GM12878 (cell line): ENCODE measurements at regions not wholly inside any gene's neighbourhood (a gene's known extent, or its start where the extent isn't known, plus 50 kb on each side); places are given as distances from the start of the nearest gene placed in this dataset.

Experiments used
- ATAC-seq: fragments of 200-7000 bp; cut with Tn5 transposase; 3 replicates; pipeline ENCODE4 v1.9.1; 2020; ENCODE audit warnings: mild to moderate bottlenecking, moderate library complexity
- BruUV-seq: library from RNA; stranded (reverse); fragments of 400-500 nt; replicated peaks from 2 replicates; lab custom pipeline; 2021; lab: Mats Ljungman, UMichigan
- CTCF ChIA-PET: fragments of 300-600 bp; sonication (Branson Sonifier 250); formaldehyde crosslinking; extraction: SDS; loops from one replicate; lab custom pipeline; 2021; ENCODE audit warnings: inconsistent platforms; lab: Yijun Ruan, JAX
- POLR2A ChIA-PET: fragments of 350-600 bp; formaldehyde crosslinking; extraction: SDS; loops from one replicate; lab custom pipeline; 2021; ENCODE audit warnings: inconsistent platforms; lab: Charles Lee
- RAD21 ChIA-PET: fragments of 300-600 bp; sonication (Branson Sonifier 250); formaldehyde crosslinking; loops from one replicate; lab custom pipeline; 2023; ENCODE audit warnings: antibody characterized with exemption; ENCODE audit not compliant: unreplicated experiment; lab: Charles Lee
- SMC1A ChIA-PET: fragments of 300-600 bp; sonication (Branson Sonifier 250); formaldehyde crosslinking; loops from one replicate; lab custom pipeline; 2023; ENCODE audit not compliant: unreplicated experiment, uncharacterized antibody; lab: Charles Lee
- DNase-seq: peaks from one replicate; pipeline ENCODE4 v3.0.0-alpha.2; 2011; ENCODE audit warnings: low read depth, low spot score
- FAIRE-seq: peaks from 3 replicates; lab custom pipeline; 2011; peaks lifted over from hg19 to GRCh38; lab: Jason Lieb, UNC
- H2AFZ ChIP-seq: 2 replicates; pipeline ENCODE4 v1.6.0; 2011; ENCODE audit warnings: low read depth, low read length, control low read depth; ENCODE audit not compliant: control insufficient read depth
- H3K27ac ChIP-seq: 2 replicates; pipeline ENCODE4 v1.5.1; 2011; ENCODE audit warnings: control low read depth; ENCODE audit not compliant: control insufficient read depth, insufficient read depth
- H3K27me3 ChIP-seq, 2 experiments: replicated peaks in 1 of 2; 2 replicates each; pipeline versions ENCODE4 v1.6.0 to v1.6.1; 2011; ENCODE audit warnings: low read length in 1 of 2; ENCODE audit not compliant: control insufficient read depth in 2 of 2, insufficient read depth in 2 of 2
- H3K36me3 ChIP-seq, 2 experiments: 2 replicates each; pipeline ENCODE4 v1.5.1; 2011; ENCODE audit warnings: low read length in 1 of 2; ENCODE audit not compliant: control insufficient read depth in 2 of 2, insufficient read depth in 2 of 2
- H3K4me1 ChIP-seq: 2 replicates; pipeline ENCODE4 v1.6.1; 2011; ENCODE audit warnings: mild to moderate bottlenecking, low read length, moderate library complexity, mixed read lengths; ENCODE audit not compliant: control insufficient read depth, insufficient read depth
- H3K4me2 ChIP-seq: 2 replicates; pipeline ENCODE4 v1.6.0; 2011; ENCODE audit warnings: control low read depth; ENCODE audit not compliant: control insufficient read depth, insufficient read depth
- H3K4me3 ChIP-seq: fragments of 200-600 bp; sonication (generic); 2 replicates; pipeline ENCODE4 v1.5.1; 2016
- H3K79me2 ChIP-seq: 2 replicates; pipeline ENCODE4 v1.6.0; 2011; ENCODE audit warnings: low read length; ENCODE audit not compliant: control insufficient read depth, insufficient read depth
- H3K9ac ChIP-seq: 2 replicates; pipeline ENCODE4 v1.8.0; 2011; ENCODE audit warnings: low read length, control low read depth, mixed read lengths; ENCODE audit not compliant: control insufficient read depth, insufficient read depth
- H3K9me3 ChIP-seq: replicated peaks from 3 replicates; pipeline ENCODE4 v1.5.1; 2011; ENCODE audit warnings: mild to moderate bottlenecking, low read length; ENCODE audit not compliant: control insufficient read depth, insufficient read depth
- H4K20me1 ChIP-seq: 2 replicates; pipeline ENCODE4 v1.6.0; 2011; ENCODE audit not compliant: control insufficient read depth, insufficient read depth
- CHD1 ChIP-seq: IDR thresholded peaks from 2 replicates; pipeline ENCODE4 v1.6.1; 2012; ENCODE audit warnings: low read depth, low read length, improper control_type of control experiment
- E2F8 ChIP-seq: fragments of 450-650 bp; IDR thresholded peaks from 2 replicates; pipeline ENCODE4 v1.6.1; 2018; ENCODE audit warnings: mild to moderate bottlenecking, low read depth, moderate library complexity; ENCODE audit not compliant: partially characterized antibody
- ELK1 ChIP-seq: IDR thresholded peaks from 2 replicates; pipeline ENCODE4 v1.6.1; 2012; ENCODE audit warnings: low read depth, low read length, improper control_type of control experiment
- FOXM1 ChIP-seq: IDR thresholded peaks from 2 replicates; pipeline ENCODE4 v1.6.1; 2012; ENCODE audit warnings: low read depth, mild to moderate bottlenecking, inconsistent platforms, low read length, moderate library complexity
- HDAC6 ChIP-seq: fragments of 200-600 bp; sonication (generic); IDR thresholded peaks from one replicate; pipeline ENCODE4 v1.8.0; 2017; ENCODE audit warnings: antibody characterized with exemption; ENCODE audit not compliant: unreplicated experiment
- JUNB ChIP-seq: IDR thresholded peaks from 2 replicates; pipeline ENCODE4 v1.6.1; 2016; ENCODE audit warnings: antibody characterized with exemption, mild to moderate bottlenecking
- NFXL1 ChIP-seq: fragments of 450-650 bp; IDR thresholded peaks from 2 replicates; pipeline ENCODE4 v1.6.1; 2017; ENCODE audit warnings: antibody characterized with exemption, mild to moderate bottlenecking, borderline replicate concordance
- NRF1 ChIP-seq: conservative IDR thresholded peaks from 2 replicates; pipeline ENCODE4 v1.6.1; 2011; ENCODE audit warnings: mild to moderate bottlenecking, low read depth, low read length, improper control_type of control experiment
- POLR2AphosphoS2 ChIP-seq: IDR thresholded peaks from 2 replicates; pipeline ENCODE4 v1.6.1; 2011; ENCODE audit warnings: low read depth, mild to moderate bottlenecking, low read length, improper control_type of control experiment, moderate library complexity
- RAD21 ChIP-seq: IDR thresholded peaks from 2 replicates; pipeline ENCODE4 v1.6.1; 2011; ENCODE audit warnings: mild to moderate bottlenecking, low read depth, low read length, moderate library complexity; ENCODE audit not compliant: insufficient read depth
- RFX5 ChIP-seq: IDR thresholded peaks from 2 replicates; pipeline ENCODE4 v1.6.1; 2011; ENCODE audit warnings: low read depth, low read length, improper control_type of control experiment
- SIX5 ChIP-seq: IDR thresholded peaks from 2 replicates; pipeline ENCODE4 v1.6.1; 2011; ENCODE audit warnings: mild to moderate bottlenecking, low read depth, low read length, moderate library complexity; ENCODE audit not compliant: severe bottlenecking
- USF2 ChIP-seq: IDR thresholded peaks from 2 replicates; pipeline ENCODE4 v1.6.1; 2011; ENCODE audit warnings: low read depth, low read length, improper control_type of control experiment, borderline replicate concordance
- WGBS: methylation state at CpG from one replicate; pipeline ENCODE4 v1.1.6; 2016; ENCODE audit warnings: low lambda C conversion rate; ENCODE audit not compliant: insufficient replicate concordance, insufficient coverage; ENCODE audit errors: missing lambda C conversion rate; 5-methylcytosine and 5-hydroxymethylcytosine counted together
- in situ Hi-C: fragments of 300-500 bp; cut with MboI; formaldehyde crosslinking; loops from 9 replicates; pipeline ENCODE4 v1.14.3; 2018; ENCODE audit warnings: mixed read lengths
- intact Hi-C: fragments of 100-400 bp; cut with micrococcal nuclease; formaldehyde crosslinking; loops from one replicate; pipeline ENCODE4 v1.14.2; 2022; ENCODE audit not compliant: unreplicated experiment

- TF ChIP-seq SIX5 (no peak), RFX5 (no peak), E2F8 (no peak)
Observed at GRCh38 chr14:104388011-104388521, 191.5 kb upstream of the C14orf180 start (continued).

- CTCF ChIA-PET, result no interaction called here
- BruUV-seq, result no TSS peak
- POLR2A ChIA-PET, result no interaction called here
- no peaks in the 10 kb centered on the region for H3K9me3 ChIP-seq
- intact Hi-C loops (no loop called here), in situ Hi-C loops (no loop called here)
- H3K9ac ChIP-seq, result no peak overlapping the region
- H3K27me3 ChIP-seq, result peaks cover 0 to 2% of the 10 kb centered on the region in 2 experiments; a peak in 1 of 4 replicates
- FAIRE-seq, result no peak
- no peak overlapping the region for H2AFZ ChIP-seq
- H3K4me1 ChIP-seq, result peaks cover 4% of the 10 kb centered on the region
- no peak overlapping the region for H3K27ac ChIP-seq
- H3K4me2 ChIP-seq, result no peak overlapping the region
- SMC1A ChIA-PET, result no interaction called here
- ATAC-seq, result no peak
- DNase-seq, result no peak
- RAD21 ChIA-PET, result no interaction called here
- no peak overlapping the region for H3K4me3 ChIP-seq
- no peaks in the 10 kb centered on the region for H3K79me2 ChIP-seq
- no peaks in the 10 kb centered on the region for H4K20me1 ChIP-seq
- no peaks in the 10 kb centered on the region for H3K36me3 ChIP-seq
- no peak for TF ChIP-seq ELK1
- no peak for TF ChIP-seq NRF1
- no peak for TF ChIP-seq NFXL1
- no peak for TF ChIP-seq USF2
- TF ChIP-seq JUNB, result no peak
- TF ChIP-seq POLR2AphosphoS2, result no peak
- no peak for TF ChIP-seq CHD1
- TF ChIP-seq HDAC6, result no peak
- no peak for TF ChIP-seq FOXM1
- TF ChIP-seq RAD21, result no peak
- 66% methylated on average over 26 of the region's 28 CpGs for WGBS
Observed at GRCh38 chr14:104388541-104389325, 190.8 kb upstream of the C14orf180 start.
